Aorta (tissue), 5 donors: ENCODE measurements at regions not wholly inside any gene's neighbourhood (a gene's known extent, or its start where the extent isn't known, plus 50 kb on each side); places are given as distances from the start of the nearest gene placed in this dataset.

ENCODE experiments used
- ATAC-seq: fragments of 200-7000 bp; cut with Tn5 transposase; one replicate; pipeline ENCODE4 v1.9.1; 2022; ENCODE audit warnings: moderate library complexity; ENCODE audit not compliant: low FRiP score
- DNase-seq, 2 donors: peaks; one replicate each; pipeline ENCODE4 v3.0.0-alpha.2; 2020
- H3K27ac ChIP-seq, 2 donors: one replicate each; pipeline ENCODE4 v1.5.1; 2013; ENCODE audit warnings: low read length in 2 of 2, mild to moderate bottlenecking in 2 of 2, moderate library complexity in 2 of 2, control low read depth in 1 of 2, inconsistent platforms in 1 of 2, low read depth in 1 of 2
- H3K27me3 ChIP-seq, 2 donors: one replicate each; pipeline ENCODE4 v1.6.1; 2013; ENCODE audit warnings: control low read depth in 1 of 2, low read length in 1 of 2, mild to moderate bottlenecking in 1 of 2, moderate library complexity in 1 of 2; ENCODE audit not compliant: insufficient read depth in 2 of 2, control insufficient read depth in 1 of 2
- H3K36me3 ChIP-seq, 2 donors: one replicate each; pipeline ENCODE4 v1.6.1; 2013; ENCODE audit warnings: control low read depth in 1 of 2, low read length in 1 of 2, mild to moderate bottlenecking in 1 of 2; ENCODE audit not compliant: insufficient read depth in 2 of 2, control insufficient read depth in 1 of 2
- H3K4me1 ChIP-seq, 2 donors: one replicate each; pipeline ENCODE4 v1.6.1; 2013; ENCODE audit warnings: low read length in 2 of 2, control low read depth in 1 of 2, mild to moderate bottlenecking in 1 of 2, moderate library complexity in 1 of 2; ENCODE audit not compliant: insufficient read depth in 2 of 2, control insufficient read depth in 1 of 2
- H3K4me3 ChIP-seq, 2 donors: one replicate each; pipeline ENCODE4 v1.5.1; 2013; ENCODE audit warnings: low read length in 2 of 2, control low read depth in 1 of 2, mild to moderate bottlenecking in 1 of 2
- H3K9me3 ChIP-seq: one replicate; pipeline ENCODE4 v1.6.1; 2013; ENCODE audit warnings: mild to moderate bottlenecking, low read length; ENCODE audit not compliant: control insufficient read depth
- WGBS, 2 donors: extraction: QIAGEN DNeasy Blood & Tissue Kit; methylation state at CpG; one replicate each; pipeline ENCODE4 v1.1.7; 2013; 5-methylcytosine and 5-hydroxymethylcytosine counted together
- intact Hi-C, 2 donors: fragments of 100-400 bp; cut with DNase I; formaldehyde crosslinking; loops; one replicate each; pipeline versions ENCODE4 v1.14.2 to v1.15.0; 2022
- donor health status: healthy with polysubstance abuse.
- donor health status: Bipolar disorder and iron deficiency.
- donor health status: DM: no; HTN: no; CAD: no.
- donor health status: DM: no; HTN: no; CAD: no.
- donor health status: DM: yes; HTN: yes; CAD: no.

GRCh38 chr13:85074543-85075313, 724.5 kb downstream of the SLITRK6 start:
- DNase-seq (no peak), ATAC-seq (no peak)
- no peaks in the 10 kb centered on the region for H3K27me3 ChIP-seq
- H3K9me3 ChIP-seq = no peaks in the 10 kb centered on the region
- H3K4me3 ChIP-seq = no peak overlapping the region
- intact Hi-C loops = no loop called here
- H3K36me3 ChIP-seq = no peaks in the 10 kb centered on the region
- WGBS, 2 donors = 76 to 78% methylated on average over 5 of the region's 5 CpGs
- H3K4me1 ChIP-seq = no peaks in the 10 kb centered on the region
- no peak overlapping the region for H3K27ac ChIP-seq

- DNase-seq (no peak), ATAC-seq (no peak)
- WGBS, 2 donors = 90 to 97% methylated on average over 3 of the region's 3 CpGs
- intact Hi-C loops = no loop called here
- H3K27ac ChIP-seq = no peak overlapping the region
- H3K9me3 ChIP-seq = no peaks in the 10 kb centered on the region
- H3K4me1 ChIP-seq = no peaks in the 10 kb centered on the region
- no peak overlapping the region for H3K4me3 ChIP-seq
- H3K36me3 ChIP-seq = no peaks in the 10 kb centered on the region
- H3K27me3 ChIP-seq = no peaks in the 10 kb centered on the region
Observed at GRCh38 chr13:85068231-85068630, 731.0 kb downstream of the SLITRK6 start.

- no peaks in the 10 kb centered on the region for H3K27me3 ChIP-seq
- DNase-seq = no peak
- intact Hi-C loops = no loop called here
- no peaks in the 10 kb centered on the region for H3K4me1 ChIP-seq
- no peak overlapping the region for H3K4me3 ChIP-seq
- H3K27ac ChIP-seq = no peak overlapping the region
- no peaks in the 10 kb centered on the region for H3K9me3 ChIP-seq
- 82 to 100% methylated on average over 1 of the region's 1 CpG for WGBS, 2 donors
- H3K36me3 ChIP-seq = no peaks in the 10 kb centered on the region
- ATAC-seq = no peak
Observed at GRCh38 chr13:85040215-85040614, 759.0 kb downstream of the SLITRK6 start.

GRCh38 chr13:85031771-85032170, 767.4 kb downstream of the SLITRK6 start:
- WGBS, 2 donors = 47 to 48% methylated on average over 1 of the region's 1 CpG
- no peak for ATAC-seq
- Histone ChIP-seq H3K4me3 (no peak overlapping the region), H3K27ac (no peak overlapping the region), H3K9me3 (peaks cover 4% of the 10 kb centered on the region), H3K27me3 (no peaks in the 10 kb centered on the region), H3K36me3 (no peaks in the 10 kb centered on the region), H3K4me1 (no peaks in the 10 kb centered on the region)
- intact Hi-C loops = no loop called here
- no peak for DNase-seq

- H3K4me1 ChIP-seq = no peaks in the 10 kb centered on the region
- H3K27ac ChIP-seq = no peak overlapping the region
- H3K4me3 ChIP-seq = no peak overlapping the region
- H3K27me3 ChIP-seq = no peaks in the 10 kb centered on the region
- DNase-seq (no peak), ATAC-seq (no peak)
- H3K36me3 ChIP-seq = no peaks in the 10 kb centered on the region
- intact Hi-C loops = no loop called here
- peaks cover 6% of the 10 kb centered on the region for H3K9me3 ChIP-seq
- 94 to 96% methylated on average over 3 of the region's 3 CpGs for WGBS, 2 donors
Observed at GRCh38 chr13:85028035-85028434, 771.2 kb downstream of the SLITRK6 start.

- intact Hi-C loops = no loop called here
- Histone ChIP-seq H3K4me3 (no peak overlapping the region), H3K4me1 (no peaks in the 10 kb centered on the region), H3K36me3 (no peaks in the 10 kb centered on the region), H3K27me3 (no peaks in the 10 kb centered on the region), H3K27ac (no peak overlapping the region), H3K9me3 (peaks cover 3% of the 10 kb centered on the region)
- DNase-seq = no peak
- no peak for ATAC-seq
- WGBS, 2 donors = 93 to 98% methylated on average over 1 of the region's 1 CpG
Observed at GRCh38 chr13:85019121-85019520, 780.1 kb downstream of the SLITRK6 start.

- intact Hi-C loops = no loop called here
- Histone ChIP-seq H3K27ac (no peak overlapping the region), H3K9me3 (peaks cover 5% of the 10 kb centered on the region), H3K4me3 (no peak overlapping the region), H3K4me1 (no peaks in the 10 kb centered on the region), H3K27me3 (no peaks in the 10 kb centered on the region), H3K36me3 (no peaks in the 10 kb centered on the region)
- ATAC-seq (no peak), DNase-seq (no peak)
Observed at GRCh38 chr13:85013006-85013405, 786.2 kb downstream of the SLITRK6 start.

- Histone ChIP-seq H3K4me1 (no peaks in the 10 kb centered on the region), H3K4me3 (no peak overlapping the region), H3K9me3 (peaks cover 3% of the 10 kb centered on the region), H3K36me3 (no peaks in the 10 kb centered on the region), H3K27ac (no peak overlapping the region), H3K27me3 (no peaks in the 10 kb centered on the region)
- intact Hi-C loops = no loop called here
- ATAC-seq (no peak), DNase-seq (no peak)
- WGBS, 2 donors = 89 to 91% methylated on average over 3 of the region's 3 CpGs
Observed at GRCh38 chr13:85009447-85009846, 789.8 kb downstream of the SLITRK6 start.

- intact Hi-C loops = no loop called here
- ATAC-seq (no peak), DNase-seq (no peak)
- 88 to 94% methylated on average over 1 of the region's 1 CpG for WGBS, 2 donors
- no peak overlapping the region for H3K27ac ChIP-seq
- no peaks in the 10 kb centered on the region for H3K36me3 ChIP-seq
- H3K27me3 ChIP-seq = no peaks in the 10 kb centered on the region
- no peak overlapping the region for H3K4me3 ChIP-seq
- H3K4me1 ChIP-seq = no peaks in the 10 kb centered on the region
- H3K9me3 ChIP-seq = no peaks in the 10 kb centered on the region
Observed at GRCh38 chr13:84999252-84999651, 800.0 kb downstream of the SLITRK6 start.
